Stimulated activated CD8-positive, alpha-beta memory T cell treated with anti-CD3 and anti-CD28 coated beads, Interleukin-4, amount 100 ng/mL, for 48 hours (primary cell): ENCODE measurements at regions not wholly inside any gene's neighbourhood (a gene's known extent, or its start where the extent isn't known, plus 50 kb on each side); places are given as distances from the start of the nearest gene placed in this dataset.

Experiments
- DNase-seq: peaks from one replicate; pipeline ENCODE4 v3.0.0-alpha.2; 2020

- DNase-seq: no peak
Measured at GRCh38 chr18:27750014-27750413, 426.9 kb downstream of the CDH2 start.

GRCh38 chr18:27749194-27749593, 427.7 kb downstream of the CDH2 start:
- DNase-seq: no peak

GRCh38 chr18:27746241-27746640, 430.7 kb downstream of the CDH2 start:
- no peak for DNase-seq

GRCh38 chr18:27735117-27735516, 441.8 kb downstream of the CDH2 start:
- no peak for DNase-seq

- DNase-seq: no peak
Measured at GRCh38 chr18:27731211-27731610, 445.7 kb downstream of the CDH2 start.

- no peak for DNase-seq
Measured at GRCh38 chr18:27728659-27729058, 448.3 kb downstream of the CDH2 start.

- DNase-seq: no peak
Measured at GRCh38 chr18:27724362-27724761, 452.6 kb downstream of the CDH2 start.

GRCh38 chr18:27723168-27723567, 453.8 kb downstream of the CDH2 start:
- DNase-seq: no peak

GRCh38 chr18:27719680-27720079, 457.2 kb downstream of the CDH2 start:
- DNase-seq: no peak

GRCh38 chr18:27717816-27718215, 459.1 kb downstream of the CDH2 start:
- DNase-seq: no peak

GRCh38 chr18:27717250-27717649, 459.7 kb downstream of the CDH2 start:
- no peak for DNase-seq

GRCh38 chr18:27715751-27716150, 461.2 kb downstream of the CDH2 start:
- DNase-seq: no peak

- no peak for DNase-seq
Measured at GRCh38 chr18:27713738-27714095, 463.2 kb downstream of the CDH2 start.

- no peak for DNase-seq
Measured at GRCh38 chr18:27713037-27713737, 463.7 kb downstream of the CDH2 start.

GRCh38 chr18:27712066-27712465, 464.9 kb downstream of the CDH2 start:
- DNase-seq: no peak

- no peak for DNase-seq
Measured at GRCh38 chr18:27711382-27711781, 465.5 kb downstream of the CDH2 start.

GRCh38 chr18:27709344-27709743, 467.6 kb downstream of the CDH2 start:
- DNase-seq: no peak

GRCh38 chr18:27707201-27707600, 469.7 kb downstream of the CDH2 start:
- no peak for DNase-seq

GRCh38 chr18:27704736-27705361, 472.1 kb downstream of the CDH2 start:
- DNase-seq: no peak

GRCh38 chr18:27699137-27699536, 477.8 kb downstream of the CDH2 start:
- DNase-seq: no peak

GRCh38 chr18:27696148-27696547, 480.8 kb downstream of the CDH2 start:
- no peak for DNase-seq

GRCh38 chr18:27695503-27695902, 481.4 kb downstream of the CDH2 start:
- DNase-seq: no peak

GRCh38 chr18:27695052-27695451, 481.9 kb downstream of the CDH2 start:
- DNase-seq: no peak

- DNase-seq: no peak
Measured at GRCh38 chr18:27688581-27688980, 488.3 kb downstream of the CDH2 start.
